ENCODE measurements at regions not wholly inside any gene's neighbourhood (a gene's known extent, or its start where the extent isn't known, plus 50 kb on each side); places are given as distances from the start of the nearest gene placed in this dataset.

DNA sequence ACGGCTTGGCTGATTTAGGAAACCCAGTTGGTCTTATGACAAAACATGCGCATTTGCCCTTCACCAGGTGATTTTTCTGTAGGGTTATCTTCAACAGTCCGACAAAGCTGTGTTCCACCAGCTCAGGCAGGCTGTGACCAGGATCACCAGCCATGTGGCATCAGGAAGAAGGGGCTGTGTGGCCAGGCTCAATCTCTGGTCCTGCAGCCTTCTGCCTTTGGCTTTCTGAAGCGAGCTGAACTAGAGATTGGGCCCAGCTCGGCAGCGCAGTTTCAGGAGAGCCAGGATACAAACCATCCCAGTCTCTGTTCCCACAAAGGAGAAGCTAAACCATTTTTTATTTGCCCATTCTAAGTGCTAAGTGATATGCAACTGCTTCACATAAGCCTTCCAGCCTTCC is 282.3 kb downstream of the SOX11 start:
- DNase-seq (ENCODE audit: insufficient read length, low spot score) (no peak), FAIRE-seq (no peak)
- no peak for TF ChIP-seq POLR2A (IDR thresholded peaks at IDR 0.05; ENCODE audit: low read depth, low read length)

DNA sequence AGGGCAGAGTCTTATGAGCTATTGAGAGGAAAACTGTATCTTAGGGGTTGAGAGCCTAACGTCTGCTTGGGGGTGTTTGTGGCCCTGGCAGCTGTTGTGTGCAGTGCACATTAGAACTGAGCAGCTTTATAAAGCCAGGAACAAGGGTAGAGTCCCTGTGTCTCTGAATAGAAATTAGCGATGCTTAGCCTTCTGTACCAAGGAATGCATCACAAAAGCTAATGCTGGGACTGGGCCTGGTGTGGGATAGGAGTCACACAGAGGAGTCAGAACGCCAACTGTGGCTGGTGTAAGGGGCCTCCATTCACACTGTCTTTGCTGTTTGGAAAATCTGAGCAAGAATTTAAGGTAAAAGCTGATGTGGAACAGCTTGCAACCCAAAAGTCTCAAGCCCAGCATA is 283.2 kb downstream of the SOX11 start:
- TF ChIP-seq POLR2A (IDR thresholded peaks at IDR 0.05; ENCODE audit: low read depth, low read length): no peak
- FAIRE-seq: no peak

DNA sequence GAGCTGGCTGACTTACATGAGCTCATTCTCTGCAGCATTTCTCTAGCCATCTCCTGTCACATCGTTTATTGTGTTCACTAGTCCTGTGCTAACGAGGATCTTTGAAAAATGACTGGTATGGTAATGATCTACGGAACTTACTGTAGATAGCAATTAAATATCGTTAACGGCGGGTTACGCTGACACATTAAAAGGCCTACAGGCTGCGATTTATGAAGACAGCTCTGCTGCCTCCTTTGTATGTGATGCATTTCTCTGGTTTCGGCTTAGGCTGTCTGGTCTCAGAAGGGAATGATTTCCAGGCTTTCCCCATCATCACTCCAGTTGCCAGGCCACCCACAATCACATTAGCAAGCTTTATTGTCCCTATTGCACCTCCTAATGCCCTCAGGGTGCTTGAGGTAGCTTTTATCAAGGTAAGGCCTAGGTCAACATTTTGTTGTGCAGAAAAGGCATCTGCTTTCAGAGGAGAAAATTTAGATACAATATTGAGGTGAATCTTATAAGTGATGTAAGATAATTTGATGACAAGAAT is 284.4 kb downstream of the SOX11 start:
- DNase-seq (ENCODE audit: insufficient read length, low spot score) (no peak), FAIRE-seq (no peak)
- no peak for TF ChIP-seq POLR2A (IDR thresholded peaks at IDR 0.05; ENCODE audit: low read depth, low read length)

More for the DNA sequence above, 283.2 kb downstream of the SOX11 start:
- DNase-seq (ENCODE audit: insufficient read length, low spot score): no peak

DNA sequence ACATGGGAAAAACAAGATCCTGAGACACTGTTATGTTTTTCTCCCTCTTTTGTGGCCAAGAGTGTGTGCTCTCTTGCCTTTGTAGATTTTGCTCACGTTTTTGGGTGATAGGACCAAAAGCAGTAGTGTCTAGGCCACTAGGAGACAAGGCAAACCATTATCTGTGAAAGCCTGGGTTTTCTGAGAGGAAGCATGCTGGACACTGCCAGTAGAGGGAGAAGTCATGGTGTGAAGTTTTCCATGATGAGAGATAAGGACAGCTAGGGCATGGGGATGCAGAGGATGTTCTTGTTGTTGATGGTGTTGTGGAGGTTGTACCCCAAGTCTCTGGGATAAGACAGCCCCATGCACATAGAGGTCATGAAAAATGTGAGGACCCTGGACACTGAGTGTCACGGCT is 285.3 kb downstream of the SOX11 start:
- FAIRE-seq: no peak
- no peak for DNase-seq (ENCODE audit: insufficient read length, low spot score)

GRCh38 chr2:5978131-5978751 is 286.1 kb downstream of the SOX11 start:
- no peak for TF ChIP-seq POLR2A (IDR thresholded peaks at IDR 0.05; ENCODE audit: low read depth, low read length)
- FAIRE-seq: no peak

More for the DNA sequence above, 285.3 kb downstream of the SOX11 start:
- TF ChIP-seq POLR2A (IDR thresholded peaks at IDR 0.05; ENCODE audit: low read depth, low read length): no peak

GRCh38 chr2:5980450-5981190 is 288.4 kb downstream of the SOX11 start:
- DNase-seq (ENCODE audit: insufficient read length, low spot score) (no peak), FAIRE-seq (no peak)
- no peak for TF ChIP-seq POLR2A (IDR thresholded peaks at IDR 0.05; ENCODE audit: low read depth, low read length)

More at GRCh38 chr2:5978131-5978751, 286.1 kb downstream of the SOX11 start:
- no peak for DNase-seq (ENCODE audit: insufficient read length, low spot score)

GRCh38 chr2:5982193-5982902 is 290.2 kb downstream of the SOX11 start:
- TF ChIP-seq POLR2A (IDR thresholded peaks at IDR 0.05; ENCODE audit: low read depth, low read length): no peak
- DNase-seq (ENCODE audit: insufficient read length, low spot score): no peak
- FAIRE-seq: no peak

DNA sequence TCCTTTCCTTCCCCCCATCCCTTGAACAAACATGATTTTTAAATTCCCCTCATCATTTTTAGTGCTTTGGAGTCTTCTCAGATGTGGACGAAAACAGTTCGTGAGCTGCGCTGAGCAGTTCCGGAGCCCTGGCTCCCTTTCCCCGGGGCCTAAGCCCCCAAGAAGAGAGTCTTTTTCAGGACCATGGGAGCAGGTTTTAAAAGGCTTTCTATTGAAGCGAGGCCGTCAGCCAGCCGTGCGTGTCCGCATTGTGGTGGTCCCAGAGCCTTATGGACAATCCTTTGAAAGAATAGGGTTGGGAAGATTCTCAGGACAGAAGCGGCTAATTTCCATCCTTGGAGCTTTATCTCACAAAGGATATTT is 290.7 kb downstream of the SOX11 start:
- DNase-seq (ENCODE audit: insufficient read length, low spot score) (no peak), FAIRE-seq (no peak)
- TF ChIP-seq POLR2A (IDR thresholded peaks at IDR 0.05; ENCODE audit: low read depth, low read length): no peak

DNA sequence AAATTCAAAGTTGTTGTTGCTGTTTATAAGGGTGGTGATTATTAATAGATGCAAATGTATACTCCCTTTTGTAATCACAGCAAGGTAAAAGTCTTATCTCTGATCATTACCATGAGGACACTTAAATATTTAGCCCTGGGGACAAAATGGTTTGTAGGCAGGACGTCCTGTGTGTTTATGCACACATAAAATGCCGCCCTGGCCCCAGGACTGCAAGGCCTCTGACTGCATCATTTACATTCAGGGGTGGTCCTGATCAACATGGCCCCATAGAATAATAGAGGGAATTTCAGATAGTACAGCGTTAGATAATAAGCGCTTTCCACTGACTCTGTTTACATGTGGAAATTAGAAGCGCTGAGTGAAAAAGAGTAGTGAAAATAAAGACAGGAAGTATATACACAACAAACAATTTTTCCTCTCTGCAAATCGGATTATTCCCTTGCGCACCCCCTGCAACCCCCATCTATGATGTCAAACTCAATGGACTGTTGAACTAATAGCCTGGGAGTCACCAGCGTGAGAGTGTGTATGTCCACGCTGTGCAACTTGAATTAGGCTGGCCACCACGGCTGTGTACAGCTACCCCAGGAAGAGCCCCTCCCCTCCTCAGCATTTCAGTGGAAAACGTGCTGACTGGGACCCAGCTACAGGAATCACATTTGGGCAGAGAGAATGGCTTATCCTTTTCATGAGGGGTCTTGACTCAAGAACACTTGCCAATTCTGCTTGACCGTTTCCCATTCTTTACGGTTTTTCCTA is 291.5 kb downstream of the SOX11 start:
- FAIRE-seq: no peak
- DNase-seq (ENCODE audit: insufficient read length, low spot score): no peak
- TF ChIP-seq POLR2A (IDR thresholded peaks at IDR 0.05; ENCODE audit: low read depth, low read length): no peak

DNA sequence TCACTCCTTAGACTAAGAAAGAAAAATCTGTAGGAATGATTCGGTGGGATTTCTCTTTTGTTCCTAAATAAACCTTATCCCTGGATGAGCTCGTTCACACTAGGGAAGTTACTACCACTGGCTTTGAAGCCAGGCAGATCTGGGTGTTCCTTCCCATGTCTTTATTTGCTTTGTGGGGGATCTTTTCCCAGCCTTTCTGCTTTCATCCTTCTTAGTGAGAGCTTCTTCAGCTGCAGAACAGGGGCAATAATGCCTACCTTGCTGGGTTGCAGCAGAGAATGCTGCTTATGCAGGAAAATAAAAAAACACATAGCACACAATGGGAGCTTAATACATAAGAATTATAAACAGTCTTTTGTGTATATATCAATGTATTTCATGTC is 292.1 kb downstream of the SOX11 start:
- TF ChIP-seq POLR2A (IDR thresholded peaks at IDR 0.05; ENCODE audit: low read depth, low read length): no peak
- no peak for DNase-seq (ENCODE audit: insufficient read length, low spot score)
- no peak for FAIRE-seq

- TF ChIP-seq POLR2A (IDR thresholded peaks at IDR 0.05; ENCODE audit: low read depth, low read length): no peak
- no peak for FAIRE-seq
- no peak for DNase-seq (ENCODE audit: insufficient read length, low spot score)
Observed at GRCh38 chr2:5984946-5985345, 292.8 kb downstream of the SOX11 start.

DNA sequence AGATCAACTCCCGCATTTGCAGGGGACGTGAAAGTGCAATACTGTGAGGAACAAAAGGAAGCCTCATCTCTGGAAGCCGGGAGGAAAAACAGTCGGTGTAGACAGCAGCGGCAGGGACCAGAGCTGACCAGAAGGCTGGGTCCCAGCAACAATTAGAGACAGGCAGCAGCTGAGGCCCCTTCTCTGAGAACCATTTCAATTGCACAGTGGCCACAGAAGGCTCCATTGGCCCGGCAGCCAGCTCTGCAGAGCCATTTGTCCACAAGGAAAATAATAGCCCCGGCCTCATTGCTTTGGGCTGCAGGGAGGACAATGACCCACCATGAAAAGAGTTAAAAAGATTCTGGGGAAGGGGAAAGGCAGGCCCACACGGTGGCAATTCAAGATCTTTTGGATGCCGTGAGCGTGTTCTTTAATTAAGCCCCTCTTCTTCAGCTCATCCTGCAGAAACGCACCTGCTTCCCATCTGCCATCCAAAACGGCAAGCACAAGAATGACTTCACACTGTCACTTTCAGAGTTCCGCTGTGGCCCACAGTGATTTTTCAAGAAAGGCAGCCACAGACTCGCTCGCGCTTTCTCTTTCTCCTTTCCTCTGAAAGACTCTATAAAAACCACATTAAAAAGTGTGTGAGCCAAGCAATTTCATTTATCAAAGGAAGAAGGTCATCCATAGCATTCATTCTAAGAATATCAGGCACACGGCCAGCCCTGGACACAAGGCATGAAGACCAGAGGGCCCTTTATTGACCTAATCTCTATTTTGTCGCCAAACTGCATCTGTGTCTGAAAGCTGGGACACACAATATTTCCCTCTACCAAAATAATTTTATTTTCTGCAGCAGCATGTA is 293.6 kb downstream of the SOX11 start:
- FAIRE-seq (no peak), DNase-seq (ENCODE audit: insufficient read length, low spot score) (no peak)
- no peak for TF ChIP-seq POLR2A (IDR thresholded peaks at IDR 0.05; ENCODE audit: low read depth, low read length)

Measured in H54 (cell line).